PC-9 (cell line): ENCODE measurements at regions not wholly inside any gene's neighbourhood (a gene's known extent, or its start where the extent isn't known, plus 50 kb on each side); places are given as distances from the start of the nearest gene placed in this dataset.

ENCODE experiments used
- BruUV-seq: library from RNA; stranded (reverse); fragments of 400-500 nt; replicated peaks from 2 replicates; lab custom pipeline; 2021; lab: Mats Ljungman, UMichigan
- CTCF ChIA-PET: fragments of 300-600 bp; sonication (Branson Sonifier 250); formaldehyde crosslinking; loops from one replicate; lab custom pipeline; 2022; ENCODE audit warnings: antibody characterized with exemption; lab: Charles Lee
- POLR2A ChIA-PET: fragments of 300-600 bp; sonication (Branson Sonifier 250); formaldehyde crosslinking; loops from one replicate; lab custom pipeline; 2022; ENCODE audit warnings: antibody characterized with exemption; ENCODE audit not compliant: unreplicated experiment; lab: Charles Lee
- DNase-seq, 2 experiments: peaks; one replicate each; pipeline versions ENCODE4 v3.0.0 to v3.0.0-alpha.2; 2015 to 2022; ENCODE audit warnings: mixed read lengths in 1 of 2
- H2AFZ ChIP-seq: fragments of 200-600 bp; sonication (generic); 2 replicates; pipeline ENCODE4 v1.8.1; 2017; ENCODE audit warnings: antibody characterized with exemption
- H3F3A ChIP-seq: fragments of 200-600 bp; sonication (generic); 2 replicates; pipeline ENCODE4 v1.8.1; 2017; ENCODE audit warnings: antibody characterized with exemption, mild to moderate bottlenecking, low read depth; ENCODE audit not compliant: insufficient read depth
- H3K27ac ChIP-seq: fragments of 200-600 bp; sonication (generic); 2 replicates; pipeline ENCODE4 v1.6.1; 2016; ENCODE audit warnings: mixed run types
- H3K27me3 ChIP-seq: fragments of 200-600 bp; sonication (generic); 2 replicates; pipeline ENCODE4 v1.6.1; 2016; ENCODE audit warnings: low read depth, mixed run types; ENCODE audit not compliant: insufficient read depth
- H3K36me3 ChIP-seq: fragments of 200-600 bp; sonication (generic); 2 replicates; pipeline ENCODE4 v1.6.1; 2016; ENCODE audit warnings: low read depth, mixed run types
- H3K4me1 ChIP-seq: fragments of 200-600 bp; sonication (generic); replicated peaks from 2 replicates; pipeline ENCODE4 v1.6.1; 2016; ENCODE audit warnings: mixed run types; ENCODE audit not compliant: insufficient read depth
- H3K4me2 ChIP-seq: fragments of 200-600 bp; sonication (generic); 2 replicates; pipeline ENCODE4 v1.6.1; 2017; ENCODE audit warnings: mixed run types
- H3K4me3 ChIP-seq: fragments of 200-600 bp; sonication (generic); 2 replicates; pipeline ENCODE4 v1.6.1; 2016; ENCODE audit warnings: mixed run types
- H3K79me2 ChIP-seq: fragments of 200-600 bp; sonication (generic); 2 replicates; pipeline ENCODE4 v1.6.1; 2017; ENCODE audit warnings: low read depth, mixed run types
- H3K9me2 ChIP-seq: fragments of 200-600 bp; sonication (generic); 2 replicates; pipeline ENCODE4 v1.8.1; 2017; ENCODE audit warnings: mild to moderate bottlenecking; ENCODE audit not compliant: insufficient read depth
- H3K9me3 ChIP-seq: fragments of 200-600 bp; sonication (generic); 2 replicates; pipeline ENCODE4 v1.8.1; 2016; ENCODE audit warnings: low read depth; ENCODE audit not compliant: insufficient read depth
- H4K20me1 ChIP-seq: fragments of 200-600 bp; sonication (generic); 2 replicates; pipeline ENCODE4 v1.8.1; 2017; ENCODE audit not compliant: insufficient read depth
- CTCF ChIP-seq: fragments of 200-600 bp; sonication (generic); conservative IDR thresholded peaks from 2 replicates; pipeline ENCODE4 v1.6.1; 2017; ENCODE audit warnings: mixed run types, antibody characterized with exemption, mild to moderate bottlenecking, moderate library complexity
- EZH2 ChIP-seq: fragments of 200-600 bp; sonication (generic); IDR thresholded peaks from 2 replicates; pipeline ENCODE4 v1.8.0; 2017; ENCODE audit warnings: antibody characterized with exemption, low read depth
- intact Hi-C: fragments of 100-400 bp; cut with micrococcal nuclease; formaldehyde crosslinking; loops from one replicate; pipeline ENCODE4 v1.10.0; 2022; ENCODE audit not compliant: unreplicated experiment

- no TSS peak for BruUV-seq
- Histone ChIP-seq H2AFZ (no peak overlapping the region), H3K4me3 (no peak overlapping the region), H3F3A (no peaks in the 10 kb centered on the region), H4K20me1 (no peaks in the 10 kb centered on the region), H3K9me3 (no peaks in the 10 kb centered on the region), H3K4me2 (no peak overlapping the region), H3K4me1 (no peaks in the 10 kb centered on the region), H3K36me3 (no peaks in the 10 kb centered on the region), H3K27me3 (no peaks in the 10 kb centered on the region), H3K9me2 (no peaks in the 10 kb centered on the region), H3K79me2 (no peaks in the 10 kb centered on the region), H3K27ac (no peak overlapping the region)
- POLR2A ChIA-PET: no interaction called here
- no peak for TF ChIP-seq EZH2
- no peak for TF ChIP-seq CTCF
- no peak for DNase-seq
- CTCF ChIA-PET: no interaction called here
- intact Hi-C loops: no loop called here
Measured at GRCh38 chr3:166531730-166532129, 694.5 kb upstream of the BCHE start.

- no peaks in the 10 kb centered on the region for H3F3A ChIP-seq
- H3K4me2 ChIP-seq: no peak overlapping the region
- H3K27me3 ChIP-seq: no peaks in the 10 kb centered on the region
- intact Hi-C loops: no loop called here
- no peak for DNase-seq
- H3K79me2 ChIP-seq: no peaks in the 10 kb centered on the region
- H3K36me3 ChIP-seq: no peaks in the 10 kb centered on the region
- H3K9me2 ChIP-seq: no peaks in the 10 kb centered on the region
- TF ChIP-seq EZH2: no peak
- no peak overlapping the region for H2AFZ ChIP-seq
- ChIA-PET POLR2A (no interaction called here), CTCF (no interaction called here)
- no peaks in the 10 kb centered on the region; the same call in 1 of the 2 replicates for H3K4me1 ChIP-seq
- no peaks in the 10 kb centered on the region for H4K20me1 ChIP-seq
- BruUV-seq: no TSS peak
- no peaks in the 10 kb centered on the region for H3K9me3 ChIP-seq
- no peak overlapping the region for H3K4me3 ChIP-seq
- no peak overlapping the region for H3K27ac ChIP-seq
Measured at GRCh38 chr3:166527325-166527724, 690.1 kb upstream of the BCHE start.

- no peaks in the 10 kb centered on the region; the same call in 1 of the 2 replicates for H3K4me1 ChIP-seq
- TF ChIP-seq CTCF (no peak), EZH2 (no peak)
- no peak overlapping the region for H3K4me3 ChIP-seq
- no peaks in the 10 kb centered on the region for H3K9me2 ChIP-seq
- H3K27ac ChIP-seq: no peak overlapping the region
- POLR2A ChIA-PET: no interaction called here
- H3K27me3 ChIP-seq: no peaks in the 10 kb centered on the region
- no peak overlapping the region for H3K4me2 ChIP-seq
- H2AFZ ChIP-seq: no peak overlapping the region
- H3F3A ChIP-seq: no peaks in the 10 kb centered on the region
- H4K20me1 ChIP-seq: no peaks in the 10 kb centered on the region
- CTCF ChIA-PET: no interaction called here
- H3K36me3 ChIP-seq: no peaks in the 10 kb centered on the region
- H3K9me3 ChIP-seq: no peaks in the 10 kb centered on the region
- H3K79me2 ChIP-seq: no peaks in the 10 kb centered on the region
- BruUV-seq: no TSS peak
- DNase-seq: no peak
- intact Hi-C loops: no loop called here
Measured at GRCh38 chr3:166526881-166527280, 689.7 kb upstream of the BCHE start.

GRCh38 chr3:166522017-166522416, 684.8 kb upstream of the BCHE start:
- Histone ChIP-seq H3F3A (no peaks in the 10 kb centered on the region), H3K27me3 (no peaks in the 10 kb centered on the region), H2AFZ (no peak overlapping the region), H4K20me1 (no peaks in the 10 kb centered on the region), H3K4me3 (no peak overlapping the region), H3K36me3 (no peaks in the 10 kb centered on the region), H3K79me2 (no peaks in the 10 kb centered on the region), H3K9me2 (0 out of 2 replicates have a peak, but pooled peaks cover 5% of the 10 kb centered on the region), H3K9me3 (no peaks in the 10 kb centered on the region), H3K4me1 (no peaks in the 10 kb centered on the region; the same call in 1 of the 2 replicates), H3K27ac (no peak overlapping the region), H3K4me2 (no peak overlapping the region)
- DNase-seq: no peak
- CTCF ChIA-PET: no interaction called here
- POLR2A ChIA-PET: no interaction called here
- TF ChIP-seq CTCF (no peak), EZH2 (no peak)
- BruUV-seq: no TSS peak
- intact Hi-C loops: no loop called here
